Peyer's patch (tissue), 4 donors: ENCODE measurements at regions not wholly inside any gene's neighbourhood (a gene's known extent, or its start where the extent isn't known, plus 50 kb on each side); places are given as distances from the start of the nearest gene placed in this dataset.

Experiments used
- POLR2A ChIP-seq, 2 donors: fragments of 450-650 bp; IDR thresholded peaks; one replicate each; pipeline ENCODE4 v1.5.1; 2017; ENCODE audit warnings: antibody characterized with exemption in 2 of 2, mild to moderate bottlenecking in 2 of 2, moderate library complexity in 2 of 2
- TF ChIP-seq, protein P1 (sequence below), 6 experiments: fragments of 450-650 bp in 4 of 6; fragments of 200-600 bp in 2 of 6; sonication (generic) in 1 of 6; IDR thresholded peaks; one replicate each; pipeline ENCODE4 v1.5.1; 2017 to 2019; ENCODE audit warnings: antibody characterized with exemption in 6 of 6, mild to moderate bottlenecking in 3 of 6, moderate library complexity in 1 of 6

GRCh38 chr1:14365301-14365988, 233.0 kb upstream of the KAZN start:
- TF ChIP-seq, protein P1, sequence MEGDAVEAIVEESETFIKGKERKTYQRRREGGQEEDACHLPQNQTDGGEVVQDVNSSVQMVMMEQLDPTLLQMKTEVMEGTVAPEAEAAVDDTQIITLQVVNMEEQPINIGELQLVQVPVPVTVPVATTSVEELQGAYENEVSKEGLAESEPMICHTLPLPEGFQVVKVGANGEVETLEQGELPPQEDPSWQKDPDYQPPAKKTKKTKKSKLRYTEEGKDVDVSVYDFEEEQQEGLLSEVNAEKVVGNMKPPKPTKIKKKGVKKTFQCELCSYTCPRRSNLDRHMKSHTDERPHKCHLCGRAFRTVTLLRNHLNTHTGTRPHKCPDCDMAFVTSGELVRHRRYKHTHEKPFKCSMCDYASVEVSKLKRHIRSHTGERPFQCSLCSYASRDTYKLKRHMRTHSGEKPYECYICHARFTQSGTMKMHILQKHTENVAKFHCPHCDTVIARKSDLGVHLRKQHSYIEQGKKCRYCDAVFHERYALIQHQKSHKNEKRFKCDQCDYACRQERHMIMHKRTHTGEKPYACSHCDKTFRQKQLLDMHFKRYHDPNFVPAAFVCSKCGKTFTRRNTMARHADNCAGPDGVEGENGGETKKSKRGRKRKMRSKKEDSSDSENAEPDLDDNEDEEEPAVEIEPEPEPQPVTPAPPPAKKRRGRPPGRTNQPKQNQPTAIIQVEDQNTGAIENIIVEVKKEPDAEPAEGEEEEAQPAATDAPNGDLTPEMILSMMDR (IDR thresholded peaks at IDR 0.05), result no peak
- no peak for TF ChIP-seq POLR2A (IDR thresholded peaks at IDR 0.05)
